Sigmoid colon (tissue), 6 donors: ENCODE measurements at regions not wholly inside any gene's neighbourhood (a gene's known extent, or its start where the extent isn't known, plus 50 kb on each side); places are given as distances from the start of the nearest gene placed in this dataset.

Experiments
- DNase-seq: peaks from one replicate; pipeline ENCODE4 v3.0.0-alpha.2; 2019
- H3K27ac ChIP-seq, 4 donors: fragments of 200-600 bp; sonication (generic); one replicate each; pipeline ENCODE4 v1.5.1; 2016 to 2019; ENCODE audit warnings: mild to moderate bottlenecking in 1 of 4
- H3K27me3 ChIP-seq, 3 donors: fragments of 200-600 bp; sonication (generic); one replicate each; pipeline ENCODE4 v1.5.1; 2019; ENCODE audit warnings: mild to moderate bottlenecking in 1 of 3
- H3K36me3 ChIP-seq, 4 donors: fragments of 200-600 bp; sonication (generic); one replicate each; pipeline ENCODE4 v1.5.1; 2016 to 2019
- H3K4me1 ChIP-seq, 4 donors: fragments of 200-600 bp; sonication (generic); one replicate each; pipeline ENCODE4 v1.5.1; 2017 to 2019
- H3K4me3 ChIP-seq, 4 donors: fragments of 200-600 bp; sonication (generic); one replicate each; pipeline ENCODE4 v1.5.1; 2017 to 2019; ENCODE audit warnings: mild to moderate bottlenecking in 2 of 4, moderate library complexity in 1 of 4
- H3K9me3 ChIP-seq, 4 donors: fragments of 200-600 bp in 3 of 4; sonication (generic) in 3 of 4; one replicate each; pipeline versions ENCODE4 v1.5.1 to v1.6.1; 2013 to 2019
- EP300 ChIP-seq, 4 donors: sonication (generic); formaldehyde crosslinking; IDR thresholded peaks; one replicate each; pipeline ENCODE4 v1.6.1; 2017; ENCODE audit warnings: antibody characterized with exemption in 4 of 4
- POLR2A ChIP-seq, 2 donors: fragments of 450-650 bp; IDR thresholded peaks; one replicate each; pipeline ENCODE4 v1.6.1; 2016; ENCODE audit warnings: antibody characterized with exemption in 2 of 2, mild to moderate bottlenecking in 2 of 2, moderate library complexity in 2 of 2
- POLR2AphosphoS5 ChIP-seq, 4 donors: sonication (generic); formaldehyde crosslinking; IDR thresholded peaks; one replicate each; pipeline ENCODE4 v1.6.1; 2017; ENCODE audit warnings: antibody characterized with exemption in 4 of 4
- WGBS, 2 donors: extraction: QIAGEN DNeasy Blood & Tissue Kit; methylation state at CpG; one replicate each; pipeline ENCODE4 v1.1.7; 2013; 5-methylcytosine and 5-hydroxymethylcytosine counted together
- intact Hi-C: fragments of 100-400 bp; cut with DNase I; formaldehyde crosslinking; loops from one replicate; pipeline ENCODE4 v1.15.1; 2023
- TF ChIP-seq, protein P1 (sequence below), 4 experiments: fragments of 450-650 bp in 3 of 4; fragments of 200-600 bp in 1 of 4; IDR thresholded peaks; one replicate each; pipeline ENCODE4 v1.5.1; 2016 to 2019; ENCODE audit warnings: antibody characterized with exemption in 4 of 4, mild to moderate bottlenecking in 3 of 4, moderate library complexity in 2 of 4
- donor health status: healthy with polysubstance abuse.
- donor health status: healthy.

DNA sequence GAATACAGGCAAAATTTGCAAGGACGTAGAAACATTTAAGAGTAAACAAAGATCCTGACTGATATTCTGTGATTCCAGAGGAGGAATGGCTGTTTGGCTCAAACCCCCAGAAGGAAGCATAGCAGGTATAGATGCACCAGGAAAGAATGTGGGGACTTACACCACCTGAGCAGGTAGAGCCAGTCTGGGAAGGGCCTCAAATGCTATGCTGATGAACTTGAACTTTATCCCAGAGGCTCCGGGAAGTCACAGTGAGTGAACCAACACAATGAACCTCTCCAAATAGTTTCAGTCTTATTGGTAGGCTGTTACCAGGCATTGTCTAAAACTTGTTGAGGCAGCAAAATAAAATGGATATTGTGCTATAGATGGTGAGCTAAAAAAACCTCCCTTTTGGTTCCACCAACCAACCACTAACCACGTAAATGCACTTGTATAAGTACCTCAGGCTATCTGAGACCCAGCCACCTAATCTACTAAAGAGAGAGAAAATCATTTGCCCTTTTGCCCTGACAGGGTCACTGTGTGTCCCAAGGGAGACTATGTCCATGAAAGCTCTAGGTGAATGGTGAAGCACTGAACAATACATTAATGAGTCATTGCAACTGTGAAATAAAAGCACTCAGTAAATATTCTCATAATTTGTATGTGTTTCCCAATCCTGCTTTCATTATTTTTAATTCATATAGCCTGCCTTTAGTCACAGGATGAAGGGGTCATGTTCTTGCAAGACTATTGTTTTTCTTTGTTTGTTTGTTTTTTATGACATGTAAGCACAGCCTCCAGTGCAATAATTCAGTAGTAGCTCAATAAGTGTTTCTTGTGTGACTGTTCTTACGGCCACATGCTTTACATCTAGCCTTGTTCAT lies 911.6 kb downstream of the EPHA4 start:
- 36 to 56% methylated on average over 4 of the region's 4 CpGs for WGBS, 2 donors

DNA sequence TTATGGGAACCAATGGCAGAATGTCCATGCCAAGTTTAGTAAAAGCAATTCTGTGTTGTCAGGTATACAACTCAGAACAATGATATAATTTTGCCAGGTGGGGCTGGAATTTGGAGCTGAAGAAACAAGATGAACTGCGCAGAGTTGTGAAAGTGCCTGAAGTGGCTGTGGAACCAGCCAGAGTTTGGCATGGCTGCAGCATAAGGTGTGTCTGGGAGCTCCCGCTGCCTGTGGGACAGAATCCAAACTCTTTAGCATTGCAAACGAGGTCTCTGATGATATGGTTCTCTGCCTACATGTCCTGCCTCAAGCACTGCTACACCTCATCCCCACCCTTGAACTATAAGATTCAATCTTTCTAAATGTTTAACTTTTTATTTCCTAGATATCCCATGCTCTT lies 909.7 kb downstream of the EPHA4 start:
- Histone ChIP-seq H3K4me3 (no peak overlapping the region), H3K36me3 (no peaks in the 10 kb centered on the region), H3K27ac (no peak overlapping the region), H3K27me3 (no peaks in the 10 kb centered on the region), H3K4me1 (no peaks in the 10 kb centered on the region), H3K9me3 (no peaks in the 10 kb centered on the region)
- DNase-seq = no peak
- intact Hi-C loops = no loop called here
- TF ChIP-seq POLR2A (IDR thresholded peaks at IDR 0.05) (no peak), EP300 (IDR thresholded peaks at IDR 0.05) (no peak), POLR2AphosphoS5 (IDR thresholded peaks at IDR 0.05) (no peak)
- TF ChIP-seq, protein P1, sequence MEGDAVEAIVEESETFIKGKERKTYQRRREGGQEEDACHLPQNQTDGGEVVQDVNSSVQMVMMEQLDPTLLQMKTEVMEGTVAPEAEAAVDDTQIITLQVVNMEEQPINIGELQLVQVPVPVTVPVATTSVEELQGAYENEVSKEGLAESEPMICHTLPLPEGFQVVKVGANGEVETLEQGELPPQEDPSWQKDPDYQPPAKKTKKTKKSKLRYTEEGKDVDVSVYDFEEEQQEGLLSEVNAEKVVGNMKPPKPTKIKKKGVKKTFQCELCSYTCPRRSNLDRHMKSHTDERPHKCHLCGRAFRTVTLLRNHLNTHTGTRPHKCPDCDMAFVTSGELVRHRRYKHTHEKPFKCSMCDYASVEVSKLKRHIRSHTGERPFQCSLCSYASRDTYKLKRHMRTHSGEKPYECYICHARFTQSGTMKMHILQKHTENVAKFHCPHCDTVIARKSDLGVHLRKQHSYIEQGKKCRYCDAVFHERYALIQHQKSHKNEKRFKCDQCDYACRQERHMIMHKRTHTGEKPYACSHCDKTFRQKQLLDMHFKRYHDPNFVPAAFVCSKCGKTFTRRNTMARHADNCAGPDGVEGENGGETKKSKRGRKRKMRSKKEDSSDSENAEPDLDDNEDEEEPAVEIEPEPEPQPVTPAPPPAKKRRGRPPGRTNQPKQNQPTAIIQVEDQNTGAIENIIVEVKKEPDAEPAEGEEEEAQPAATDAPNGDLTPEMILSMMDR (IDR thresholded peaks at IDR 0.05) = no peak
- 25 to 71% methylated on average over 3 of the region's 3 CpGs for WGBS, 2 donors

More for the DNA sequence above, 911.6 kb downstream of the EPHA4 start:
- no peaks in the 10 kb centered on the region for H3K36me3 ChIP-seq
- no peaks in the 10 kb centered on the region for H3K27me3 ChIP-seq
- no peaks in the 10 kb centered on the region for H3K4me1 ChIP-seq
- no peak overlapping the region for H3K4me3 ChIP-seq
- H3K9me3 ChIP-seq = no peaks in the 10 kb centered on the region
- intact Hi-C loops = no loop called here
- no peak for DNase-seq
- no peak for TF ChIP-seq POLR2A (IDR thresholded peaks at IDR 0.05)
- no peak for TF ChIP-seq POLR2AphosphoS5 (IDR thresholded peaks at IDR 0.05)
- no peak for TF ChIP-seq EP300 (IDR thresholded peaks at IDR 0.05)
- TF ChIP-seq, protein P1 (IDR thresholded peaks at IDR 0.05) = no peak
- H3K27ac ChIP-seq = no peak overlapping the region

DNA sequence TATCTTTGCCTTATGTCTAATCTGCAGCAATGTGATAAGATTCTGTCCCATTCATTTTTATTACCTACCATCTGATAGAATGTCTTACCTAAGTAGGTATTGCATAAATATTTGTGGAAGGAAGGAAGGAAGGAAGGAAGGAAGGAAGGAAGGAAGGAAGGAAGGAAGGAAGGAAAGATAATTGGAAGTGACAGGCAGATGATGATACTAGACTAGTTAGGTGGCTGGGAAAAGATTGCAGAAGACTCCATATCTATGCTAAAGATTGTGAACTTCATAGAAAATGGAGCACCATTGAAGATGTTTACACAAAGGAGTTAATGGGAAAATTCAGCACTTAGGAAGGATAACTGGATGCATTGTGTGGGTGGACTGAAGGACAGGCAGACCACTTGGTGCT lies 909.0 kb downstream of the EPHA4 start:
- intact Hi-C loops = no loop called here
- Histone ChIP-seq H3K9me3 (no peaks in the 10 kb centered on the region), H3K4me1 (no peaks in the 10 kb centered on the region), H3K36me3 (no peaks in the 10 kb centered on the region), H3K4me3 (no peak overlapping the region), H3K27me3 (no peaks in the 10 kb centered on the region), H3K27ac (no peak overlapping the region)
- no peak for TF ChIP-seq POLR2AphosphoS5 (IDR thresholded peaks at IDR 0.05)
- TF ChIP-seq POLR2A (IDR thresholded peaks at IDR 0.05) = no peak
- TF ChIP-seq EP300 (IDR thresholded peaks at IDR 0.05) = no peak
- TF ChIP-seq, protein P1 (IDR thresholded peaks at IDR 0.05) = no peak
- no peak for DNase-seq

DNA sequence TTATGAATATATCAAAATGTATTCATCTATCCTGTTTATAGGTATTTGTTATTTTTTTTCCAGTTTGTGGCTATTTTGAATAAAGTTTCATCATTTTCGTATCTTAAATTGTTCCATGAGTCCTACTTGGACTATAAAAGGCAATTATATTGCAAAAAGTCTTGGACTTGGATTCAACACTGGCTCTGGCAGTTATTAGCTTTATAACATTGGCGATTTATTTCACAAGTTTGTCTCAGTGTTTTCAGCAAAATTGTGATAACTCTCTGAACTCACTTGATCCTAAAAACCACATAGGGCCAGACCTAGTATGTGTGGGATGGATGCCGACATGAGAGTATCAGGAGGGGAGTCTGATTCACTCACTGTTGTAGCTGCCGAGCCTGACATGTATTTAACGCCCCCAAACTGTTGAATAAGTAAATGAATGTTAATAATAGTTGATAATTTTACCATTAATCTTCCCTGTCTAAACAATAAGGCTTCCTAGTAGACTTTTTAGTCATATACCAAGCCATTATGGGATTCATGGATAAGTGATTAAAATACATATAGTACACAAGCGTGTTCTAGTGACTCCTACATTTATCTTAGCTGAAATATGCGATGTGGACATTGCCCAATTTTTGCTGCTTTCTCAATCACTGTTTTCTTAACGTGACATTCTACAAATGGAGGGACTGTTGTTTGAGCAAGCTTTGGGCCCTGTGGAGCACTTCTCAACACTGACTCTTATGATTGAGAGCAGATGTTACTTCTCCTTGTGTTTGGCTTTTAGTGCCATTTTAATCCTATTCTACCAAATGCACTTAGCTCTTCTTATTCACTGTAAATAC lies 907.6 kb downstream of the EPHA4 start:
- intact Hi-C loops = no loop called here
- Histone ChIP-seq H3K4me3 (no peak overlapping the region), H3K36me3 (no peaks in the 10 kb centered on the region), H3K27ac (no peak overlapping the region), H3K27me3 (no peaks in the 10 kb centered on the region), H3K4me1 (no peaks in the 10 kb centered on the region), H3K9me3 (no peaks in the 10 kb centered on the region)
- TF ChIP-seq, protein P1 (IDR thresholded peaks at IDR 0.05) = no peak
- no peak for TF ChIP-seq POLR2AphosphoS5 (IDR thresholded peaks at IDR 0.05)
- no peak for TF ChIP-seq POLR2A (IDR thresholded peaks at IDR 0.05)
- no peak for TF ChIP-seq EP300 (IDR thresholded peaks at IDR 0.05)
- no peak for DNase-seq
- 81 to 86% methylated on average over 8 of the region's 8 CpGs for WGBS, 2 donors
